Chondrocyte (in vitro differentiated cells): ENCODE measurements at regions not wholly inside any gene's neighbourhood (a gene's known extent, or its start where the extent isn't known, plus 50 kb on each side); places are given as distances from the start of the nearest gene placed in this dataset.

ENCODE experiments used
- DNase-seq: peaks from one replicate; pipeline ENCODE4 v3.0.0; 2021; ENCODE audit warnings: mixed read lengths, low spot score
- H3K27ac Mint-ChIP-seq: one replicate; pipeline ENCODE4 v1.8.0; 2021; ENCODE audit warnings: mild to moderate bottlenecking, moderate library complexity, mixed read lengths; ENCODE audit not compliant: unreplicated experiment
- H3K27me3 Mint-ChIP-seq: 2 replicates; pipeline ENCODE4 v1.8.0; 2021; ENCODE audit warnings: low read depth, mixed read lengths
- H3K36me3 Mint-ChIP-seq: 2 replicates; pipeline ENCODE4 v1.8.0; 2021; ENCODE audit warnings: low read depth, mixed read lengths
- H3K4me1 Mint-ChIP-seq: 2 replicates; pipeline ENCODE4 v1.8.0; 2021; ENCODE audit warnings: low read depth, mild to moderate bottlenecking, mixed read lengths
- H3K4me3 Mint-ChIP-seq: one replicate; pipeline ENCODE4 v1.8.0; 2021; ENCODE audit warnings: mild to moderate bottlenecking, moderate library complexity, mixed read lengths; ENCODE audit not compliant: unreplicated experiment
- H3K9me3 Mint-ChIP-seq: 2 replicates; pipeline ENCODE4 v1.8.0; 2021; ENCODE audit warnings: low read depth, mixed read lengths
- TF ChIP-seq, protein P1 (sequence below): fragments of 200-600 bp; sonication (generic); IDR thresholded peaks from 2 replicates; pipeline ENCODE4 v1.5.0; 2021; ENCODE audit warnings: antibody characterized with exemption, mild to moderate bottlenecking, moderate library complexity

GRCh38 chr10:129294944-129295343, 172.1 kb upstream of the MGMT start:
- no peaks in the 10 kb centered on the region for H3K4me1 Mint-ChIP-seq
- TF ChIP-seq, protein P1, sequence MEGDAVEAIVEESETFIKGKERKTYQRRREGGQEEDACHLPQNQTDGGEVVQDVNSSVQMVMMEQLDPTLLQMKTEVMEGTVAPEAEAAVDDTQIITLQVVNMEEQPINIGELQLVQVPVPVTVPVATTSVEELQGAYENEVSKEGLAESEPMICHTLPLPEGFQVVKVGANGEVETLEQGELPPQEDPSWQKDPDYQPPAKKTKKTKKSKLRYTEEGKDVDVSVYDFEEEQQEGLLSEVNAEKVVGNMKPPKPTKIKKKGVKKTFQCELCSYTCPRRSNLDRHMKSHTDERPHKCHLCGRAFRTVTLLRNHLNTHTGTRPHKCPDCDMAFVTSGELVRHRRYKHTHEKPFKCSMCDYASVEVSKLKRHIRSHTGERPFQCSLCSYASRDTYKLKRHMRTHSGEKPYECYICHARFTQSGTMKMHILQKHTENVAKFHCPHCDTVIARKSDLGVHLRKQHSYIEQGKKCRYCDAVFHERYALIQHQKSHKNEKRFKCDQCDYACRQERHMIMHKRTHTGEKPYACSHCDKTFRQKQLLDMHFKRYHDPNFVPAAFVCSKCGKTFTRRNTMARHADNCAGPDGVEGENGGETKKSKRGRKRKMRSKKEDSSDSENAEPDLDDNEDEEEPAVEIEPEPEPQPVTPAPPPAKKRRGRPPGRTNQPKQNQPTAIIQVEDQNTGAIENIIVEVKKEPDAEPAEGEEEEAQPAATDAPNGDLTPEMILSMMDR, result no peak
- no peak overlapping the region for H3K4me3 Mint-ChIP-seq
- peaks cover 1% of the 10 kb centered on the region for H3K27me3 Mint-ChIP-seq
- H3K27ac Mint-ChIP-seq, result no peak overlapping the region
- no peak for DNase-seq
- no peaks in the 10 kb centered on the region for H3K36me3 Mint-ChIP-seq
- peaks cover 5% of the 10 kb centered on the region for H3K9me3 Mint-ChIP-seq

DNA sequence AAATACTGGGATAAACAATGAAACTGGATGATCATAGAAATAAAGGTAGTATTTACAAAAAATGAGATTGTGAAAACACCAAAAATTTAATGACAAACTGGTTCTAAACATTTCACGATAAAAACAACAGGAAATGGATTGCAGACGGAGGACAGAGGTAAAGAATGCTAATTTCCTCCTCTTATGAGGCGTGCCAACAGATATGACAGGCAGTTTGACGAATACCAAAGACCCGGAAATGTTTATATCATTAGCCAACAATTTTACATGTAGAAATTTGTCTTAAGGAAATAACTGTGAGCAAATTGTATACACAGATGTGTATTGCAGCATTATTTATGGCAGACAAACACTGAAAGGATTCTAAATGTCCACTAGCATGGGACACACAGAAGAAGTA, 162.0 kb upstream of the MGMT start:
- DNase-seq, result no peak

GRCh38 chr10:129307141-129307540, 159.9 kb upstream of the MGMT start:
- TF ChIP-seq, protein P1, result no peak
- Mint-ChIP-seq H3K27me3 (peaks cover 2% of the 10 kb centered on the region), H3K36me3 (no peaks in the 10 kb centered on the region), H3K27ac (no peak overlapping the region), H3K9me3 (peaks cover 6% of the 10 kb centered on the region), H3K4me3 (no peak overlapping the region), H3K4me1 (peaks cover 7% of the 10 kb centered on the region)
- DNase-seq, result no peak

More for the DNA sequence above, 162.0 kb upstream of the MGMT start:
- TF ChIP-seq, protein P1, result no peak
- H3K4me1 Mint-ChIP-seq, result peaks cover 7% of the 10 kb centered on the region
- peaks cover 13% of the 10 kb centered on the region for H3K9me3 Mint-ChIP-seq
- H3K27ac Mint-ChIP-seq, result no peak overlapping the region
- no peaks in the 10 kb centered on the region for H3K36me3 Mint-ChIP-seq
- H3K4me3 Mint-ChIP-seq, result no peak overlapping the region
- no peaks in the 10 kb centered on the region for H3K27me3 Mint-ChIP-seq

DNA sequence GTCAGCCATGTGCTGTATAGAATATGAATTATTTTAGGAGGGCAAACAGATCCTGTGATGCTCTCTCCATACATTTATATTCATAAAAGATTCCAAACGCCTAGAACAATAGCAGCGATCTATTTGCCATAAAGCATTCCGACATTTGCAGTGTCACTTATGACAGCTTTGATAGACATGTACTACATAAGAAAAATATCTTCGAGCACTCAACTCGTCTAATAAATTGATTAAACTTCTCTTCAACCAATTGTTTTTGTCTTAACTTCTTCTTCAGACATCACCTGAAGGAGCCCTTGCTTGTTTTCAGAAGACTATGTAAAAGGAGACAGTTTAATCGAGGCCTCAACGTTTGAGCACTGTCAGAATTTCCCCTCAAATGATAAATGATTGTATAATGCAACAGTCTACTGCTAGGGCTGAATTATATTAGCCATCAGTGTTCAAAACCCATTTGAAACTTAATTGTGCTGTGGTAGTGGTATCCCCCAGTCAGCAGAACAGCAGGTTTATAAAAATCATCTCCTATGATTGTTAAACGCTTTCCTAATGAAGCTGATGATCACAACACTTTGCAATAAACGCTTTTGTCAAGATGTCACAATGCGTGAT, 158.0 kb upstream of the MGMT start:
- Mint-ChIP-seq H3K36me3 (no peaks in the 10 kb centered on the region), H3K4me1 (peaks cover 7% of the 10 kb centered on the region), H3K4me3 (no peak overlapping the region), H3K9me3 (peaks cover 5% of the 10 kb centered on the region), H3K27me3 (peaks cover 2% of the 10 kb centered on the region), H3K27ac (no peak overlapping the region)
- no peak for DNase-seq
- TF ChIP-seq, protein P1, result no peak

- no peak overlapping the region for H3K27ac Mint-ChIP-seq
- DNase-seq, result no peak
- peaks cover 7% of the 10 kb centered on the region for H3K4me1 Mint-ChIP-seq
- H3K27me3 Mint-ChIP-seq, result peaks cover 2% of the 10 kb centered on the region
- TF ChIP-seq, protein P1, result no peak
- no peak overlapping the region for H3K4me3 Mint-ChIP-seq
- H3K9me3 Mint-ChIP-seq, result peaks cover 5% of the 10 kb centered on the region
- no peaks in the 10 kb centered on the region for H3K36me3 Mint-ChIP-seq
These were observed 157.5 kb upstream of the MGMT start for GRCh38 chr10:129309565-129309964.
